CD4-positive, alpha-beta T cell treated with Interleukin-21 for 1 hour (primary cell): ENCODE measurements at regions not wholly inside any gene's neighbourhood (a gene's known extent, or its start where the extent isn't known, plus 50 kb on each side); places are given as distances from the start of the nearest gene placed in this dataset.
A peak's percentile ranks its signal among the peaks of the same experiment; 100 is the strongest.

Experiments used
- DNase-seq: peaks from one replicate; pipeline ENCODE4 v3.0.0-alpha.2; 2020

DNA sequence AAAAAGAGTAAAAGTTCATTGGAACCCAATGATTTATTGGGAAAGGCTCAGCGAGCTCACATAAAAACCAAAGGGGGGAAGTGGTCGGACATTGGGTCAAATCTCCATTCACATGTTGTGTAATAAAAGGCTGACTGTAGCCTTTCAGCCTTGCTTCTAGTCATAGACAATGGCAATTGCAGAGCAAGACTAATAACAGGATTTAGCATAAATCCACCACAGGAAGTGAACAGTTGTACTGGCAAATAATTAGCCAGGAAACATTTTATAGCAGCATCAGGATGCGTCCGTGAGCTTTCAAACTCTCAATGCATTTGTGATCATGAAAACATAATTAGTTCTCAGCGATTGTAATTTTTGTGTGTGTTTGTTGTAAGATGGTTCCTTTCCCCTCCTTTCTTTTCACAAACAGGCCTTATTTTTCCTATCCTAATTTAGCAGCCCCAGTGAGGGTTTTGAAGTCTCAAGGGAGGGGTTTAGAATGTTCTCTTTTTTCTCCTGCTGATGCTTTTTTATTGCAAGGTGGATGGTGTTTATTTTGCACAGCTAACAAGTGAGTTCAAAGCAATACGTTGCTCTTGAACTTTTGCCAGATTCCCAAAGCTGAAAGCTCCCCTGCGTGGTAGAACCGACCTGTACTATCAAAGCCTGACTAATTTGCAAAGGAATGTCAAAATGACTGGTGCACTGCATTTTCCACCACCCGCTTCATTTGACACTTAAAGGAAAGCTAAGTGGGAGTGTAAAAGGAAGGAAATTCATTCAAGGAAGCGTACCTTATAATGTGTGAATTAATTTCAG is 105.6 kb downstream of the SPRY2 start:
- DNase-seq = no peak

DNA sequence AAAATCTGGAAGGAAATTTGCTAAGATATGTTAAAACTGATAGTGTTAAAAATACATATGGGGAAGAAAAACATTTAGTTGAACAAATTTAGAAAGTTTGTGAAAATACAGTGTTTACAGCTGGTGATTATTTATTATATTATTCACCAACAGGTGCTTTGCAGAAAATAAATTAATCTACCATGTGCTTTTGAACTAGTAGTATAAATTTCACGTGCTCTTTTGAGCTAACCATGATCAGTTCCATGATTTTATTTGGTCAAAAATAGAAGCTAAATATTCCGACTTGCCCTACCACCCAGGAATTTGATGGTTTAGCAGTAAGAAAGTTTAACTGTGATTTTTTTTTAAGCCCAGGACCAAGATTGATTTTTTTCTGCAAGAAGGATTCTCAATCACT is 113.3 kb downstream of the SPRY2 start:
- DNase-seq = no peak

GRCh38 chr13:80226645-80227044 is 114.3 kb downstream of the SPRY2 start:
- no peak for DNase-seq

DNA sequence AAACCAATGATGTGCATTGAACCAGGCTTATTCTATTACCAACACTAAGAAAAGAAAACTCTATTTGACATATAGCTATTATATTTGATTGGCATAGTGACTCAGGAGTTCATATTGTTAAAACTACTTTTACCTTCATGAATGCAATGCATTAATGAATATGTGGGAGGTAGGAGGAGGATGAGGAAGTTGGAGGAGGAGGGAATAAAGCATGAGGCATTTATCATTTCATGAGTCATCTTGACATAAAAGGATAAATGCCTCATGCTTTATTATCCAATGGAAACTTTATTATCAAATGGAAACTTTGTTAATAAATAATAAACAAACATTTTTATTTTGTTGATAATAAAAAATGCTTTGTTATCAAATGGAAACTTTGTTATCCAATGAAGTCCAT is 116.5 kb downstream of the SPRY2 start:
- no peak for DNase-seq

DNA sequence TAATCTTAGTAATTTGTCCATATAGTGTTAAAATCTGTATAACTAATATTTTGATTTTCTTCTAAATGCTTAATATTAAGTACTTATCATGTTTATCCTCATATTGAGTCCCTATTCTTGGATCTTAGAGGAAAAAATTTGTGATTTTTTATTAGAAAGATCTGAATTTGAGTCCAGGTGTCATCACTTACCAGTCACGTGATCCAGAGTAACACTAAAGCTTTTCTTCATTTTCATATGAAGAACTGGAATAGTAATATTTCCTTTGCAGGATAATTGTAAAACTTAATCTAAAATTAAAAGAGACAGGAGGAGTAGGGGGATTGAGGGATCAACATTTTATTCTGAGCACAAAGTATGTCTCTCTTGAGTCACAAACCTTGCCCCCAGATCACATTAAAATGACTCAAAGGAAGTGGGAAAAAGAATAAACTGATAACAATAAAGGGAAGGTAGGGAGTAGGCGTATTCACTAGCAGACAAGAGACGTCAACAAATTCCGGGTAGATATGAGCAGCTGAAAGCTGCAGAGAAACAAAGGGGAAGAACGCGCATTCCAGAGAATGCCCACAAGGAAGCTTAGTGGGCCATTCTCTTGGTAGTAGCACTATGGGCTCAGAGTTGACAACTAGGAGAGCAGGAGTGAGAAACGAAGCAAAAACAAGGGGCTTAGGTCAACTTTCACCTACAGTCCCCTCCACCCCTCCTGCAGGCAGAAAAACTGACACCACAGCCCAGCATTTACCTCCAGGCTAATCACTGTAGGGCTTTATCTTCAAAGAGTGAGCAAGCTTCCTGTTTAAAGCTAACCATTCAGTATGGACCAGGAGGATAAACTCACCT is 123.1 kb downstream of the SPRY2 start:
- DNase-seq = no peak

GRCh38 chr13:80215368-80215767 is 125.6 kb downstream of the SPRY2 start:
- DNase-seq = no peak

DNA sequence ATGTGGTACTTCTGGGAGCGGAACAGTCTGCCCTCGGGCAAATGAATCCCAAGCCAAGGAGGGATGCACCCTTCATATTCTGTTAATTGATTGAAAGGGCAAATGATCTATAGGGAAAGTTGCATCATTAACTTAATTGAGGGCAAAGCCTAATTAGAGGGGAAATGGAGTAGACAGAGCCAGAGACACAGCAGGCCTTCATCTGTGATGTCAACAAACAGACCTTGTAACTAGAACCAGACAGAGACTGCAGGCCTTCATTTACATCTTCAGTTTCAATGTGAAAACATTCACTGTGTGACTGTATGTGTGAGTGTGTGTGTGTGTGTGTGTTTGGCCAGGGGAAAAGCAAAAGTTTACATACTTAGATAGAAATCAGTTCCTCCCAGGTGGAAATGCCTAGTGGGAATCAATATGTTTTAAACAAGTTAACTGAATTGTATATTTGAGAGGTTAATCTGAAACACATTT is 126.4 kb downstream of the SPRY2 start:
- no peak for DNase-seq

DNA sequence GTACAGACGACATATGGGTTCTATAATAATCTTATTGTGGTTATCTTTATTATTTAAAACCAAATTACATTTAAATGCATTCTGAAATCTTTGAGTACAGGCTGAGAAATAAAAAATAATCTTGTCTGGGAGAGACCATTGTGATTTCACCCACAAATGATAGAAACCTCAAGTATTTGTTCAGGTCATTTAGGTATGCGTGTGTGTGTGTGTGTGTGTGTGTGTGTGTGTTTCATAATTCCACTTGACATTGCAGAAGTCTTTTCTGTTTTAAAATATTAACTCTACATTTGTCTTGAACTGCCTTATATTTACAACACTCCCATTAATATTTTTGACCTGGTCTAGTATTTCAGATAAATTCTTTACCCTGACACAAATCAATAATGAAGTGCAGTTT is 126.9 kb downstream of the SPRY2 start:
- DNase-seq = no peak

- no peak for DNase-seq
Observed at GRCh38 chr13:80213201-80213600, 127.7 kb downstream of the SPRY2 start.

DNA sequence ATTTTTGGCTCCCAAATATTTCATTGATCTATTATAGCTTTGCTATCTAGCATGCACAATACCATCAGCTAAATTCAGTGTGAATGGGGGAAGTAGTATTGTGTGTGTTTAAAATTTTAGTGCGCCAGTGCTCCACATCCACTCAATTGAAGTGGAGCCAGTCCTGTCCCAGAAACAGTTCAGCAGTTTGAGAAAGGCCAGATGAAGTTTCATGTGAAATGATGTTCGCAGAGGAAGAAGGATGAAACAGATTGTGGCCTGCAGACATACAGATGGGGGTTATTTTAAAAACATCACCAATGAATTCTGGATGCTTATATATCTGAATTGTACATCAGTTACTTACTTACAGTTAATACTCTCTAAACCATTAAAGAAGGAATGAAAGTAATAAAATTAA is 129.4 kb downstream of the SPRY2 start:
- no peak for DNase-seq

DNA sequence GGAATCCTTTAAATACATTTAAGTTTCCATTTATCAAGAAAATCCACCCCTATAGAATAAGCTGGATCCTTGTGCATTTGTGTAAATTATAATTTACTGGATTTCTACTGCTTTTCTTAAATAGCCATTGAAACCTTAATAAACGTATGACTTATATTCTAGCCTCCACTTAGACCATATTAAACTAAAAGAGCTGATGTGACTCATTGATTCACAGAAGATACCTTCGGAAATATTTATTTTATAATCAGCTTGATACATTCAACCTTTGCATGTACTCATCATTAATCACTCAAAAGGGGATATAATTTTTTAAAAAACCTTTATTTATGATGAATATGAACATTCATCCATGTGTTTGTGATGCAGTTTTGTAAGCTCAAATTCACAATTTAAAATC is 136.3 kb downstream of the SPRY2 start:
- DNase-seq = no peak

DNA sequence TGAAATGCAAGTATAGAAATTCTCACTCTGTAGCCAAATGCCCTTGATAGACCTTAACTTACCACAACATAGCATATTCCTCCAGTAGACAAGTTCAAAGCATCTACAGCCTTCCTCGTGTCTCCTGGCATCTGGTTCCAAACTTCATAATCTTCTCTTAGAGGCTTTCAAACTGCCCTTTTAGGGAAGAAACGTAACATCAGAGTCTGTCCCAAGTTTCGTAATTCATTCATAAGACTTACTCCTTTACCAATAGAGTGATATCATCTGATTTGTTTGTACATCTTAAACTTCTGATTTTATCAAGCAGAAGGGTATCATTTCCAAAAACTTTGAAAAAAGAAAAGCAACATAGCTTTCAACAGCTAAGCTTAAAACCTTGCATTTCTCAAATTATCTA is 137.4 kb downstream of the SPRY2 start:
- no peak for DNase-seq

DNA sequence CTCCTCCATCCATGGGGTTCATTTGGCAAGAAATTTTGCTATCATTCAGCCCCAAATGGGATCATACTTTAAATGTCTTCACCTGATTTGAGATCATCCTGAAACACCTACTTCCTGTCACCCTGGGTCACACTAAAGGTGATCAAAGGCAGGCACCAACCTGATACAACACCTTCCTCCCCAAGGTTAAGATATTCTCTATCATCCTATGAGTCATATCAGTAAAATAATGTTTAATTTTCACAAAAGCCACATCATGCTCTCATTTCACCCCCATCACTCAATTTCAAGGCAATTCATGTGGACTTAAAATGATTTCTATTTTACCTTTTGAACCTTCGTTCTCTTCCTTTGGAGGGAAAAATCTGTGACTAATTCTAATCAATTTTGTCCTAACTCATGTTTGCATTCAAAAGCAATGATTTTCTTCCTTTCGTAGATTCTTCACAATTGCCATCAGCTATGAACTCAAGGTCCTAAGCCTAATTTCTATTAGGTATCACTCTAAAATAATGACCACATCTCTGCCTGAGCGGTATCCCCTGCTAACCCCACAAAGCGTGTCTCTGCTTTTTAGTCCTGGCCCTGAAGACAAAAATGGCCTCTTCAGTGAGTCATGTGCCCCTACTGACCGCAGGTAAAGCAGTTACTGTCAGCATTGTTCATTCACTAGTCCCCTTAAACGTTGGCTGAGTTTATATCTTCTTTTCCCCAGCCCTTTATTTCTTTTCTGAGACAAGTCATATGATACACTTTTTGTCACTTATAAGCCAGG is 139.0 kb downstream of the SPRY2 start:
- DNase-seq = no peak

- no peak for DNase-seq
Observed at GRCh38 chr13:80199585-80200292, 141.2 kb downstream of the SPRY2 start.

DNA sequence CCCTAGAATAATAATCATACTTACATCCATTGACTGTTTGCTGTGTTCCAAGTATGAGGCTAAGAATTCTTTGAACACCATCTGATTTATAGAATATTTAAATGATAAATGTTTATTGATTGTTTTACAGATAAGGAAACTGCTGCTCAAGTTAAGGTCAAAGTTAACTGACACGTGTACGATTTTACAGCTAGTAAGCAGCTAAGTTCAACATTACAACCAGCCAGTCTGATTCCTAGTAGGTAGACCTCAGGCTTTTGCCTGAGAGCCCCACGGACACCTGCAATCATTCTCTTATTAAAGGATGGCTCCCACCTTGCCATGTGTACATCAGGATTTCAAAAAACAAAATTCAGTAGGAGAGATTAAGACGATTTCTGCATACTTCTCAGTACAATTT is 141.9 kb downstream of the SPRY2 start:
- no peak for DNase-seq

DNA sequence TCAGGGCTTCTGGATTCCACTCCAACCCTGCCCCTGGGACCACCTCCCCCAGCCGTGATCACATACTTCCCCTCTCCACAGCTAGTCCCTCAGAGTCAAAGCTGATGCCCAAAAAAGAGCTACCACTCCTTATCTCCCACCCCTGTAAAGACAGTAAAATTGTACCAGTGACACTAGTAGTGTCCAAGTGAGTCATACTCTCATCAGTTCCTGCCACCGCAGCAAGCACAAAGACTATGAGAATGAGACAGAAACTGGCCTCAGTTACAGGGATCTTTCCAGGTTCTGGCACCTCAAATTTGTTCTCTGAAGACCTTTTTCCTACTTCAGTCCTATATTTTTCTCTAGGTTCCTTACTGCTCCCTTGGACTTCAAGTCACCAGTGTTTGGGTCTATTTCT is 144.2 kb downstream of the SPRY2 start:
- no peak for DNase-seq

DNA sequence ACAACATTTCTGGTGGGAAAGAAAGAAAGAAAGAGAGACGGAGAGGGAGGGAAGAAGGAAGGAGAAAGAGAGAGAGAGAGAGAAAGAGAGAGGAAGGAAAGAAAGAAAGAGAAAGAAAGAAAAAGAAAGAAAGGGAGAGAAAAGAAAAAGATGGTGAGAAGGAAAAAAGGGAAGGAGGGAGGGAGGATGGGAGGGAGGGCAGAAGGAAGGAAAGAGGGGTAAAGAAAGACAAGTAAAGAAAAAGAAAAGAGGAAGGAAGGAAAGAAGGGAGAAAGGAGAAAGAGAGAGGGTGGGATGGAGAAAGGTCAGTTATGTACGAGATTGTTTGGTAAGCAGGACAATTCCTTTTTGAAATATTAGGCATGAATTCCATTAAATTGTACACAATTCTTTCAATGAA is 145.3 kb downstream of the SPRY2 start:
- no peak for DNase-seq

- DNase-seq = no peak
Observed at GRCh38 chr13:80189889-80190597, 150.9 kb downstream of the SPRY2 start.

DNA sequence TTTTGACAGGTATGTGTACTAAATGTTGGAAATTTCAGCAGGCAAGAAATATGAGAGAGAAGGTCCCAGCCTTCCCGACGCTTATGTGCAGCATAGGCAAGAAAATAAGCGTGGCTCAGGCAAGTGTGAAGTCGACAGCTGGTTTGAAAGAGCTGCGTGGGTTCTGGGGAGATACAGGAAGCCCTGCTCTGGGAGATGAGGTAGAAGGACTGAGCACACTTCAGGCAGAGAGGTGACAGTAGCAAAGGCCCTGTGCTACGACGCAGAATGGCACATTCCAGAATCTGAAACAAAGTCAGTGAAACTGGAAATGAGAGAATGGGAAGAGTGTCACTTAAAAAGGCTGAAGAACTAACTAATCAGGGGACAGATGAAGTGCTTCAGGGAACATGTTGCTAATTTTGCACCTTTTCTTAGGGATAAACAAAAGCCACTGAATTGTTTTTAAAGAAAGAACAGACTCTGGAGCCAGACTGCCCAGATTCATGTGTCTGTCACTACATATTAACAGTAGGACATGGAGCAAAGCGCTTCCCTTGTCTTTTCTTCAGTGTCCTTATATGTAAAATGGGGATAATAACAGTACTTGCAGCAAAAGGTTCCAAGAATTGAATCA is 160.1 kb downstream of the SPRY2 start:
- DNase-seq = no peak

GRCh38 chr13:80177327-80177726 is 163.6 kb downstream of the SPRY2 start:
- DNase-seq = no peak

DNA sequence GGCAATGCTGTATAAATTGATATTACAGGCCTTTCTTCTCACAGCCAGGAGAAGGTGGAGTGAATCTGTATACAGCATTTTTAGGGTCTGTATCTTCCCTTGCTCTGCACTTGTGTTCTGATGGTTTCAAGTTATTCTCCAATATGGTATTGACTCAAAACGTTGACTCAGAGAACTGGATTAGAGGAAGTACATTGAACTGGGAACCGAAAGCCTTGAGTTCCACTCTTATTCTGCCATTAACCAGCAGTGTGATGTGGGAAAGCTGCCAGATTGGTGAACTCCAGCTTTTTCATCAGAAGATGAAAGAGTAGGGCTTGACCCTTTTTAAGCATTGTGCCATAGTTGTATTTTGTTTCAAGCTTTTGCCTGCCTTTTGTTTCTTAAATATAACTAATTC is 167.7 kb downstream of the SPRY2 start:
- peak; percentile 3 for DNase-seq

- no peak for DNase-seq
Observed at GRCh38 chr13:80171096-80171495, 169.8 kb downstream of the SPRY2 start.
